ENCODE measurements at regions not wholly inside any gene's neighbourhood (a gene's known extent, or its start where the extent isn't known, plus 50 kb on each side); places are given as distances from the start of the nearest gene placed in this dataset.
"Not testable (repeated sequence)": the region's sequence is repeated elsewhere in the genome, so short reads cannot be mapped to it uniquely, and the experiment has no call there.

DNA sequence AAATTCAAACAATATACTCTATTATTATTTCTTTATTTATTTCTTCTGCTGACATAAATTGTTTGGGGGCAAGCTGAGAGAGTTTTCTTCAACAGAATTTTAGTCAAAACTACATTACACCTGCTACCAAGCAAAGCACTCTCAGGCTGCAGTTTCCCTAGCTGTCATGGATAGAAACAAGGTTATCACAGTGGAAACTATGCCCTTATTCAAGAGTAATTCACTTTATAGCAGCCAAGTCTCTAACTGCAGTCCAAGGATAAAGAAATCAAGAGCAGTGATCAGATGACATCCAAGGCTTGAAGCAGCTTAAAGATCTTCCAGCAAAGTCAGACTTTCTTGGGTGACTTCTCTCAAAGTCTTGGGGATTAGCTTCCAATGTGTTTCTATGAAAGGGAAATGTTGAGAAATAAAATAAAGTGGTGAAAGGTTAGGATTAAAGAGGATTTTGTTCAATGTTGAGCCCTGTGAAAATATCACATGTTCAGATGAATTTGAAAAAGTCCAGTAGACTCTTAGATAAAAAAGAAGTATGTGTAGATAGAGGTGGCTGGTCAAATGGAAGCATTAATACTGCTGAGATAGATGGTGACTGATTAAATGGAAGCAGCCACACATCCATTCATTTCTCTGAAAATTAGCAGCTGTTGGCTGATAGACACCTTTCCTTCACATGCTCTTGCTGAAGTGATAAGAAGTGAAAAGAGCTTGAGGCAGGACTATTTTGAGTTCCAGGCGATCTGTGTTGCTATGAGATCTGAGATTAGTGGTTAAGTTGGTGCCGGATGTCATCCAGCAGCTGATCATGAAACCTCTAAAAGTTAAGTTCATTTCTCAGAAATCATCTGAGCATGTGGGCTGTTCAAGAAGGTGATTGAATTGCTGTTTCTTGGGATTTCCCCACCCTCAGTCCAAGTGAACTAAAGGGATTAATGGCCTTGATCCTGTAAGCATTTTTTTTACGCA, 257.8 kb upstream of the BTG1 start:
- Mint-ChIP-seq H3K27ac (peak overlapping the region; percentile 100), H3K4me3 (peak overlapping the region; percentile 58), H3K9me3 (peaks cover 21% of the 10 kb centered on the region), H3K4me1 (peaks cover 90% of the 10 kb centered on the region), H3K36me3 (peaks cover 25% of the 10 kb centered on the region), H3K27me3 (no peaks in the 10 kb centered on the region)
- CTCF ChIA-PET: interaction anchor here (0.7 to 0.9 kb wide), 2 partner anchors 40 to 196 kb away, joined by 3 to 5 read pairs; no protein-coding TSS in a partner anchor
- peak; percentile 82 for DNase-seq

DNA sequence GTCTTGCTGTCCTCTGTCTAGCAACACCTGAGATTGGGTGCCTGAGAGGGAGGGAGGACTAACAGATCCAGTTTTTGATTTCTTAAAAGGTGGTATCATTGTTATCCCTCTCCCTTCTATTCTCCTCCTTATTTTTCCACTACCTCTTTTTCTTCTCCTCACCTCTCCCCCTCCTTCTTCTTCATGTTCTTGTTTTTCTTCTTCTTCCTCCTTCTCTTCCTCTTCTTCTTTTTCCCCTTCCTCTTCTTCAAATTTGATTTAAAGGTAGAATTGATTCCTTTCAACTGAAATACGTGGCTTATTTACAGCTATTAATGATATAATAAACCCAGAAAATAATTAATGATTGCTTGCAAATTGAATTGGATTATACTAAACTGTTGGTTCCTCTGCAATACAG, 256.8 kb upstream of the BTG1 start:
- DNase-seq: no peak
- no peak overlapping the region for H3K4me3 Mint-ChIP-seq
- peak overlapping the region; percentile 100 for H3K27ac Mint-ChIP-seq
- CTCF ChIA-PET: interaction anchor here (0.6 kb wide), 1 partner anchor 368 kb away, joined by 3 read pairs; no protein-coding TSS in a partner anchor
- peaks cover 29% of the 10 kb centered on the region for H3K36me3 Mint-ChIP-seq
- peaks cover 90% of the 10 kb centered on the region for H3K4me1 Mint-ChIP-seq
- H3K9me3 Mint-ChIP-seq: peaks cover 19% of the 10 kb centered on the region
- H3K27me3 Mint-ChIP-seq: no peaks in the 10 kb centered on the region

DNA sequence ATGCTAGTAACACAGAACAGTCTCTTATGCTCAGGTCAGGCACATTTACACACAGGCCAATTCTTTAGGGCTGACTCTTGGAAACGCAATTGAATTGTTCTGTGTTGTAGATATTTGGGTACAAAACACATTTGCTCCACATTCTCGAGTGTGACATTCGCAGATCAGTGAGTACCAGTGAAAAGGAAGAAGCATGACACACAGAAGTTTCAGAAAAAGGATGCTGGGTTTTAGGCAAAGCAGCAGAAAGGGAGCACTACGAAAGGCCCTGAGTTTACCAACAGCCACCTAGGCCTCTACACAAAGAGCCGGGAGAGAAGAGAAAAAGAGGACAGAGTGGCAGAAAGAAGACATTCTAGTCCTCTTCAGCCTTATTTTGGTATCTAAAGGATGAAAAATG, 254.4 kb upstream of the BTG1 start:
- Mint-ChIP-seq H3K27ac (peak overlapping the region; percentile 92), H3K27me3 (no peaks in the 10 kb centered on the region), H3K4me1 (peaks cover 100% of the 10 kb centered on the region), H3K4me3 (peak overlapping the region; percentile 2), H3K36me3 (peaks cover 43% of the 10 kb centered on the region), H3K9me3 (peaks cover 30% of the 10 kb centered on the region)
- no peak for DNase-seq
- CTCF ChIA-PET: interaction anchor here (2.3 kb wide), 1 partner anchor 8 kb away, joined by 9 read pairs; no protein-coding TSS in a partner anchor

DNA sequence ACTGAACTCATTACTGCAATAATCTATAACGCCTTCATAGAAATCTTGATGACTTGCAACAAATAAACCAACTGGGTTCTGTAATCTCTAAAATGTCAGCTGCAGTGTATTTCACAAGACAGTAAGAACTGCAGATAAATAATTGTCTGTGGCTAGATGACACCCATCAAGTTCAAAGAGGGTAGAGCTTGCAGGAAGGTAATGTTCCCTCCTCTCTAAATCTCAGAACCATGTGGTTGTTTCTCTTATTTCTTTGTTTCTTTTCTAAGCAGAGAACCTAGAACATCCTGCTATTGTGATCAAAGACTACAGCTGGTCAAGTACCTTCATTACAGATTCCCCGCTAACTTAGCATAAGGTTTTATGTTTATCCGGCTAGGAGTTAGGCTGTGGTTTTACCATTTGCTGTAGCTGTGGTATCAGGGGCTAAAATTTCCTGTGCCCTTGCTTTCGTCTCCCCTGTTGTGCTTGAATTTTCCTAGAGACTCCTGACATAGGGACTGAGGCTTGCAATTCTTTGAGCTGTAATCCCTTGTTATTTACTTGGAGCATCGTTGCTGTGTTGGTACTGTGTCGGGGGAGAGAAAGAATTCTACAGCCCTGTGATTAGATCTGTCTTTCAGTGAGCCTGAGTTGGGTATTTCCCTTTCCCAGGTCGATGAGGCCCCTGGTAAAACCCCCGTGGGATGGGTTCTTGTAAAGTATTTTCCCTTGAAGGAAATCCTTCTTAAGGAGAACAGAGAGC, 253.1 kb upstream of the BTG1 start:
- CTCF ChIA-PET: interaction anchor here (0.7 to 2.3 kb wide), 5 partner anchors 9 to 254 kb away, joined by 3 to 9 read pairs (median 3); partner anchors contain the start of gene BTG1
- Mint-ChIP-seq H3K9me3 (peaks cover 42% of the 10 kb centered on the region), H3K27me3 (no peaks in the 10 kb centered on the region), H3K27ac (peak overlapping the region; percentile 92), H3K4me3 (peak overlapping the region; percentile 11), H3K36me3 (peaks cover 54% of the 10 kb centered on the region), H3K4me1 (peaks cover 99% of the 10 kb centered on the region)
- DNase-seq: peak; percentile 30

GRCh38 chr12:92396647-92397252, 251.1 kb upstream of the BTG1 start:
- CTCF ChIA-PET: no interaction called here
- H3K4me1 Mint-ChIP-seq: peaks cover 79% of the 10 kb centered on the region
- no peak overlapping the region for H3K4me3 Mint-ChIP-seq
- peaks cover 60% of the 10 kb centered on the region for H3K9me3 Mint-ChIP-seq
- H3K36me3 Mint-ChIP-seq: peaks cover 74% of the 10 kb centered on the region
- H3K27ac Mint-ChIP-seq: peak overlapping the region; percentile 92
- DNase-seq: no peak
- no peaks in the 10 kb centered on the region for H3K27me3 Mint-ChIP-seq

DNA sequence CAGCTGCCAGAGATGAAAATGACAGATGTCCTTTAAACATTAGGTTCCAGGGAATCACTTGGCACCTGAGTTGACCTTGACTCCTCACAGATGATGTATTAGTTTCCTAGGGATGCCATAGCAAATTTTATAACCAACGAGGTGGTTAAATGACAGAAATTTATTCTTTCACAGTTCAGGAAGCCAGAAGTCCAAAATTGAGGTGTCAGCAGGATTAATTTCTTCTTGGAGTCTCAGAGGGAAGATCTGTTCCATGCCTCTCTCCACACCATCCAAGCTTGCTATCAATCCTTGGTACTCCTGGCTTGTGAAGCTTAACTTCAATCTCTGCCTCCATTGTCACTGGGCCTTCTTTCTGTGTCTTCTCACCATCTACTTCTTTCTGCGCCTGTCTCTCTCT, 249.7 kb upstream of the BTG1 start:
- H3K36me3 Mint-ChIP-seq: peaks cover 70% of the 10 kb centered on the region
- CTCF ChIA-PET: no interaction called here

GRCh38 chr12:92394895-92395294, 249.2 kb upstream of the BTG1 start:
- peak overlapping the region; percentile 74 for H3K27ac Mint-ChIP-seq
- DNase-seq: no peak
- no peaks in the 10 kb centered on the region for H3K27me3 Mint-ChIP-seq
- peaks cover 68% of the 10 kb centered on the region for H3K9me3 Mint-ChIP-seq
- peaks cover 60% of the 10 kb centered on the region for H3K4me1 Mint-ChIP-seq
- CTCF ChIA-PET: no interaction called here
- H3K4me3 Mint-ChIP-seq: no peak overlapping the region
- H3K36me3 Mint-ChIP-seq: peaks cover 69% of the 10 kb centered on the region

More for the DNA sequence above, 249.7 kb upstream of the BTG1 start:
- no peak for DNase-seq
- H3K27ac Mint-ChIP-seq: no peak overlapping the region
- peaks cover 65% of the 10 kb centered on the region for H3K9me3 Mint-ChIP-seq
- no peaks in the 10 kb centered on the region for H3K27me3 Mint-ChIP-seq
- H3K4me3 Mint-ChIP-seq: no peak overlapping the region
- H3K4me1 Mint-ChIP-seq: peaks cover 65% of the 10 kb centered on the region

- peak overlapping the region; percentile 71 for H3K27ac Mint-ChIP-seq
- H3K27me3 Mint-ChIP-seq: no peaks in the 10 kb centered on the region
- peaks cover 48% of the 10 kb centered on the region for H3K4me1 Mint-ChIP-seq
- peaks cover 69% of the 10 kb centered on the region for H3K36me3 Mint-ChIP-seq
- CTCF ChIA-PET: no interaction called here
- DNase-seq: peak; percentile 51
- H3K4me3 Mint-ChIP-seq: no peak overlapping the region
- peaks cover 78% of the 10 kb centered on the region for H3K9me3 Mint-ChIP-seq
Observed at GRCh38 chr12:92393504-92393903, 247.9 kb upstream of the BTG1 start.

- CTCF ChIA-PET, DNase-seq, H3K27me3 Mint-ChIP-seq, H3K27ac Mint-ChIP-seq, H3K4me3 Mint-ChIP-seq: not testable (repeated sequence)
- H3K36me3 Mint-ChIP-seq: peaks cover 54% of the 10 kb centered on the region
- peaks cover 42% of the 10 kb centered on the region for H3K4me1 Mint-ChIP-seq
- peaks cover 71% of the 10 kb centered on the region for H3K9me3 Mint-ChIP-seq
Observed at GRCh38 chr12:92391726-92392125, 246.1 kb upstream of the BTG1 start.

DNA sequence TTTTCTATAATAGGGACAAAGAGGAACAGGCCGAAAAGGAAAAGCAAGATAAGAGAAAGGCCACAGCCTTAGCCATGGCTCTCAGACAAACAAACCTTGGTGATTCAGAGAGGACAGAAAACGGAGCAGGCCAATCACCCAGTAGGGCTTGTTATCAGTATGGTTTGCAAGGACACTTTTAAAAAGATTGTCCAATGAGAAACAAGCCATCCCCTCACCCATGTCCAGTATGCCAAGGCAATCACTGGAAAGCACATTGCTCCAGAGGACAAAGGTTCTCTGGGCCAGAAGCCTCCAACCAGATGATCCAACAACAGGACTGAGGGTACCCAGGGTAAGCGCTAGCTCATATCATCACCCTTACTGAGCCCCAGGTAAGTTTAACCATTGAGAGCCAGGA, 243.8 kb upstream of the BTG1 start:
- Mint-ChIP-seq H3K4me1 (peaks cover 25% of the 10 kb centered on the region), H3K27me3 (no peaks in the 10 kb centered on the region), H3K27ac (no peak overlapping the region), H3K4me3 (no peak overlapping the region), H3K9me3 (peaks cover 52% of the 10 kb centered on the region), H3K36me3 (peaks cover 33% of the 10 kb centered on the region)
- DNase-seq: no peak
- CTCF ChIA-PET: no interaction called here

DNA sequence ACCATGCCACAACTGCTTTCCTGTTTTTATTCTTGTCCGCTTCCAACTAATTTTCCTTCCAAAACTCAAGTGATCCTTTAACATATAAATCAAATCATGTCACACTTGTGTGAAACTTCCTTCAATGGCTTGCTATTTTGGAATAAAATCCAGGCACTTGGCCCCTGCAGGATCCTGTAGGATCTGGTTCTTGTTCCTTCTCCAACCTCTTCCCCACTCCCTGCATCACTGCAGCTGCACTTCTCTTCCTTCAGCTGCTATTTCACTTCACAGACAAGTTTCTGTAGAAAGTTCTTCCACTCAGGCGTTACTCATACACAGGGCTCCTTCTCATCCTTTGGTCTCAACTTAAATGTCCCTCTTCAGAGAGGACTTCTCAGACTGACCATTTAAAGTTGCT, 239.7 kb upstream of the BTG1 start:
- Mint-ChIP-seq H3K27ac (no peak overlapping the region), H3K27me3 (no peaks in the 10 kb centered on the region), H3K4me1 (peaks cover 41% of the 10 kb centered on the region), H3K36me3 (peaks cover 6% of the 10 kb centered on the region), H3K4me3 (no peak overlapping the region), H3K9me3 (peaks cover 19% of the 10 kb centered on the region)
- CTCF ChIA-PET: no interaction called here
- no peak for DNase-seq

DNA sequence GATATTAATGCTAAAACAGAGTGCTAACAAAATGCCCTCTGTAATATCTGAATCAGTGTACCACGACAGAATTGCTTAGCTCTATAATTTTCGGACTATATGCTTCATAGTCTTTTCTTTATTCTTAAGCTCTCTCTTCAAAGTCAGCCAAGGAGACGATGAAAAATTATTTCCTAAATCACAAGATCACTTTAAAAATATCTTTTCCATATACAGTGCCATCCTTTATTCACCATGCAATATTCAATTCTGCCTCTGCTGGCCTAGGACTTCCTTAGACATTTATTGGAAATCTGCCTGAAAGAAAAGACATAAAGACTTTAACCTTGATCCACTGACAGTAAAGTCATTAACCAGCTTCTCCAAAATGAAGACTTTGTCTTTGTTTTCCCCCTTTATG, 238.9 kb upstream of the BTG1 start:
- Mint-ChIP-seq H3K27ac (no peak overlapping the region), H3K36me3 (peaks cover 4% of the 10 kb centered on the region), H3K4me1 (peaks cover 48% of the 10 kb centered on the region), H3K27me3 (no peaks in the 10 kb centered on the region), H3K9me3 (peaks cover 13% of the 10 kb centered on the region), H3K4me3 (no peak overlapping the region)
- DNase-seq: no peak
- CTCF ChIA-PET: interaction anchor here (0.6 kb wide), 1 partner anchor 35 kb away, joined by 3 read pairs; no protein-coding TSS in a partner anchor

DNA sequence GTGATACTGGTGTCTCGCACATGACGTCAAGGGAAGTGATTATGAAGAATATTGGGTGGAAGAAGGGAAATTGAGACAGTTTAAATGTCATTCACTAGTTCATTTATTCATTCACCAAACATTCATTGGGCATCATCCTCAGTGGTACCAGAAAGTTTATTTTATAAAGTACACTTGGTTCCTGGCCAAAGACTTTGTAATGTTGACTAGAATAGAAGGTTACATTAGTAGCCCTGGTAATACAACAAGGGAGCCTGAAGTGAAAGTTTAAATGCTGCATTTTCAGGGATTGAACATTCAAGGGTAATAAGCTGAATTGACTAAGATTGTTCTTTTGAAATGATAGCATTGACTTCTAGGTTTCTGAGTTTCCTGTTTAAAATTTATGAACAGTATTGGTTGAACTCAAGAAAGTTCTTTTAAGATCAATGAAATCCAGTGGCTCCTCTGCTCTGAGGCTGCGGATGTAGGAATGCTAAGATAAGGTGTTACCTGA, 236.8 kb upstream of the BTG1 start:
- peaks cover 63% of the 10 kb centered on the region for H3K4me1 Mint-ChIP-seq
- no peak for DNase-seq
- peaks cover 14% of the 10 kb centered on the region for H3K9me3 Mint-ChIP-seq
- no peaks in the 10 kb centered on the region for H3K27me3 Mint-ChIP-seq
- CTCF ChIA-PET: interaction anchor here (0.8 kb wide), 1 partner anchor 9 kb away, joined by 3 read pairs; no protein-coding TSS in a partner anchor
- no peak overlapping the region for H3K4me3 Mint-ChIP-seq
- peaks cover 15% of the 10 kb centered on the region for H3K36me3 Mint-ChIP-seq
- H3K27ac Mint-ChIP-seq: no peak overlapping the region

DNA sequence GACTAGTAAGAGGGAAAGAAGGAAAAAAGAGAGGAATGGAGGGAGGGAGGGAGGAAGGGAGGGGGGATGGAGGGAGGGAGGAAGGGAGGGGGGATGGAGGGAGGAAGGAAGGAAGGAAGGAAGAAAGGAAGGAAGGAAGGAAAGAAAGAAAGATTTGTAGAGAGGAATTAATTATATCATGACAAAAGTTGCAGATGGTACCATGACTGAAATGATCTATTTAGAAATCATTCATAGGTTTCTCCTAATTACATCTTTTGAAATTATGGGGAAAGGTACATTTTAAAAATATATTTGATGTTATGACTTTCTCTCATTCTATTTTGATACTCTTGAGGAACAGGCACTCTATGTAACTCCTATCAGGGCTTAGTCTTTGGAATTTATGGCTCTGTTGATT, 236.2 kb upstream of the BTG1 start:
- Mint-ChIP-seq H3K4me1 (peaks cover 63% of the 10 kb centered on the region), H3K27ac (no peak overlapping the region), H3K36me3 (peaks cover 20% of the 10 kb centered on the region), H3K4me3 (no peak overlapping the region), H3K9me3 (peaks cover 17% of the 10 kb centered on the region), H3K27me3 (no peaks in the 10 kb centered on the region)
- CTCF ChIA-PET: no interaction called here
- DNase-seq: no peak

All from activated naive CD4-positive, alpha-beta T cell treated with anti-CD3 and anti-CD28 coated beads, Interleukin-2, amount 10 ng/mL, durations not matched to agents 7 days and 5 days (primary cell).